GM18520 (cell line): ENCODE measurements at regions not wholly inside any gene's neighbourhood (a gene's known extent, or its start where the extent isn't known, plus 50 kb on each side); places are given as distances from the start of the nearest gene placed in this dataset.

Experiments used
- ATAC-seq: cut with Tn5 transposase; IDR thresholded peaks from one replicate; pipeline ENCODE4 v1.9.1; 2021; ENCODE audit not compliant: unreplicated experiment

GRCh38 chr2:5444854-5445253 is 247.3 kb upstream of the SOX11 start:
- no peak for ATAC-seq

GRCh38 chr2:5449867-5450266 is 242.3 kb upstream of the SOX11 start:
- no peak for ATAC-seq

- ATAC-seq = no peak
These were observed 238.7 kb upstream of the SOX11 start for GRCh38 chr2:5453220-5454050.

- ATAC-seq = no peak
These were observed 238.2 kb upstream of the SOX11 start for GRCh38 chr2:5454051-5454390.

- ATAC-seq = no peak
These were observed 233.1 kb upstream of the SOX11 start for GRCh38 chr2:5459041-5459440.

GRCh38 chr2:5464657-5465056 is 227.5 kb upstream of the SOX11 start:
- ATAC-seq = no peak

- no peak for ATAC-seq
These were observed 226.3 kb upstream of the SOX11 start for GRCh38 chr2:5465859-5466258.

- ATAC-seq = no peak
These were observed 224.8 kb upstream of the SOX11 start for GRCh38 chr2:5467178-5467905.

GRCh38 chr2:5472673-5473072 is 219.5 kb upstream of the SOX11 start:
- no peak for ATAC-seq

- no peak for ATAC-seq
These were observed 218.5 kb upstream of the SOX11 start for GRCh38 chr2:5473635-5474034.

- ATAC-seq = no peak
These were observed 217.5 kb upstream of the SOX11 start for GRCh38 chr2:5474716-5475115.

- ATAC-seq = no peak
These were observed 212.8 kb upstream of the SOX11 start for GRCh38 chr2:5479265-5479928.

- ATAC-seq = no peak
These were observed 209.3 kb upstream of the SOX11 start for GRCh38 chr2:5482929-5483331.

- no peak for ATAC-seq
These were observed 207.3 kb upstream of the SOX11 start for GRCh38 chr2:5484868-5485267.

- ATAC-seq = no peak
These were observed 200.7 kb upstream of the SOX11 start for GRCh38 chr2:5491523-5491922.

- ATAC-seq = no peak
These were observed 198.9 kb upstream of the SOX11 start for GRCh38 chr2:5493256-5493655.

GRCh38 chr2:5494212-5494611 is 198.0 kb upstream of the SOX11 start:
- ATAC-seq = no peak

GRCh38 chr2:5495586-5495985 is 196.6 kb upstream of the SOX11 start:
- ATAC-seq = no peak

- no peak for ATAC-seq
These were observed 194.3 kb upstream of the SOX11 start for GRCh38 chr2:5497874-5498273.

- no peak for ATAC-seq
These were observed 190.4 kb upstream of the SOX11 start for GRCh38 chr2:5501807-5502206.

- ATAC-seq = no peak
These were observed 189.8 kb upstream of the SOX11 start for GRCh38 chr2:5502385-5502784.

- no peak for ATAC-seq
These were observed 187.4 kb upstream of the SOX11 start for GRCh38 chr2:5504756-5505155.
